ENCODE measurements at regions not wholly inside any gene's neighbourhood (a gene's known extent, or its start where the extent isn't known, plus 50 kb on each side); places are given as distances from the start of the nearest gene placed in this dataset.

- TF ChIP-seq CTCF (conservative IDR thresholded peaks at IDR 0.05), result no peak
Observed at GRCh38 chr12:113666223-113666622, 194.6 kb upstream of the LHX5 start.

GRCh38 chr12:113665457-113665856, 193.8 kb upstream of the LHX5 start:
- TF ChIP-seq CTCF (conservative IDR thresholded peaks at IDR 0.05), result no peak
- H3K27ac ChIP-seq, result no peak overlapping the region

More at GRCh38 chr12:113666223-113666622, 194.6 kb upstream of the LHX5 start:
- H3K27ac ChIP-seq, result no peak overlapping the region

- no peak for TF ChIP-seq CTCF (conservative IDR thresholded peaks at IDR 0.05)
- H3K27ac ChIP-seq, result no peak overlapping the region
Observed at GRCh38 chr12:113664224-113664681, 192.6 kb upstream of the LHX5 start.

GRCh38 chr12:113663396-113663795, 191.7 kb upstream of the LHX5 start:
- TF ChIP-seq CTCF (conservative IDR thresholded peaks at IDR 0.05), result no peak
- H3K27ac ChIP-seq, result no peak overlapping the region

- H3K27ac ChIP-seq, result no peak overlapping the region
- TF ChIP-seq CTCF (conservative IDR thresholded peaks at IDR 0.05), result no peak
Observed at GRCh38 chr12:113660936-113661335, 189.3 kb upstream of the LHX5 start.

- no peak overlapping the region for H3K27ac ChIP-seq
Observed at GRCh38 chr12:113659416-113659815, 187.7 kb upstream of the LHX5 start.

GRCh38 chr12:113659015-113659414, 187.3 kb upstream of the LHX5 start:
- H3K27ac ChIP-seq, result no peak overlapping the region
- TF ChIP-seq CTCF (conservative IDR thresholded peaks at IDR 0.05), result no peak

More at GRCh38 chr12:113659416-113659815, 187.7 kb upstream of the LHX5 start:
- no peak for TF ChIP-seq CTCF (conservative IDR thresholded peaks at IDR 0.05)

Data from VCaP (cell line).